IMR-90 (cell line): ENCODE measurements at regions not wholly inside any gene's neighbourhood (a gene's known extent, or its start where the extent isn't known, plus 50 kb on each side); places are given as distances from the start of the nearest gene placed in this dataset.

Source experiments
- ATAC-seq: fragments of 200-7000 bp; cut with Tn5 transposase; 2 replicates; pipeline ENCODE4 v1.9.1; 2020; ENCODE audit warnings: low read depth, mild to moderate bottlenecking, moderate library complexity
- BruUV-seq: library from RNA; stranded (reverse); fragments of 400-500 nt; replicated peaks from 2 replicates; lab custom pipeline; 2021; lab: Mats Ljungman, UMichigan
- CTCF ChIA-PET: fragments of 300-600 bp; formaldehyde crosslinking; extraction: SDS; loops from one replicate; lab custom pipeline; 2021; ENCODE audit warnings: antibody characterized with exemption; lab: Yijun Ruan, JAX
- POLR2A ChIA-PET: fragments of 300-600 bp; sonication (Branson Sonifier 250); formaldehyde crosslinking; loops from one replicate; lab custom pipeline; 2022; ENCODE audit warnings: antibody characterized with exemption; ENCODE audit not compliant: unreplicated experiment; lab: Charles Lee
- DNase-seq: peaks from one replicate; pipeline ENCODE4 v3.0.0; 2013
- H2AFZ ChIP-seq: replicated peaks from 2 replicates; pipeline ENCODE3; 2013; ENCODE audit warnings: low read length, mild to moderate bottlenecking; ENCODE audit not compliant: poor library complexity
- H2AK5ac ChIP-seq: 2 replicates; pipeline ENCODE4 v1.6.1; 2013; ENCODE audit warnings: low read depth, low read length, inconsistent platforms
- H2AK9ac ChIP-seq: replicated peaks from 2 replicates; pipeline ENCODE3; 2013; ENCODE audit warnings: mild to moderate bottlenecking, low read depth, low read length, moderate library complexity; ENCODE audit not compliant: poor library complexity
- H2BK120ac ChIP-seq: 2 replicates; pipeline ENCODE4 v1.6.1; 2013; ENCODE audit warnings: low read depth, low read length, inconsistent platforms
- H2BK15ac ChIP-seq: 3 replicates; pipeline ENCODE4 v1.6.1; 2013; ENCODE audit warnings: low read depth, low read length, inconsistent platforms
- H2BK20ac ChIP-seq: 2 replicates; pipeline ENCODE4 v1.6.1; 2013; ENCODE audit warnings: low read depth, mild to moderate bottlenecking, inconsistent platforms, low read length, moderate library complexity
- H2BK5ac ChIP-seq: 2 replicates; pipeline ENCODE4 v1.6.1; 2013; ENCODE audit warnings: mild to moderate bottlenecking, low read depth, low read length, inconsistent platforms; ENCODE audit not compliant: poor library complexity, severe bottlenecking
- H3K14ac ChIP-seq: replicated peaks from 2 replicates; pipeline ENCODE4 v1.6.1; 2013; ENCODE audit warnings: low read depth, low read length, inconsistent platforms
- H3K18ac ChIP-seq: 2 replicates; pipeline ENCODE4 v1.6.1; 2013; ENCODE audit warnings: low read depth, low read length, control low read depth
- H3K23ac ChIP-seq: 2 replicates; pipeline ENCODE4 v1.6.1; 2013; ENCODE audit warnings: low read depth, low read length, inconsistent platforms
- H3K27ac ChIP-seq: 2 replicates; pipeline ENCODE4 v1.5.1; 2013; ENCODE audit warnings: mild to moderate bottlenecking, control low read depth, low read length; ENCODE audit not compliant: insufficient read depth
- H3K27me3 ChIP-seq: 2 replicates; pipeline ENCODE4 v1.6.1; 2013; ENCODE audit warnings: low read length; ENCODE audit not compliant: control insufficient read depth, insufficient read depth
- H3K36me3 ChIP-seq: 2 replicates; pipeline ENCODE4 v1.6.1; 2013; ENCODE audit warnings: low read length, mixed read lengths; ENCODE audit not compliant: control insufficient read depth, insufficient read depth
- H3K4ac ChIP-seq: 2 replicates; pipeline ENCODE4 v1.6.1; 2013; ENCODE audit warnings: low read depth, low read length, inconsistent platforms
- H3K4me1 ChIP-seq: 2 replicates; pipeline ENCODE4 v1.6.1; 2013; ENCODE audit warnings: low read length, mixed read lengths; ENCODE audit not compliant: control insufficient read depth, insufficient read depth
- H3K4me2 ChIP-seq: 2 replicates; pipeline ENCODE4 v1.6.1; 2013; ENCODE audit warnings: low read depth, mild to moderate bottlenecking, control low read depth, low read length, moderate library complexity
- H3K4me3 ChIP-seq: 2 replicates; pipeline ENCODE4 v1.5.1; 2013; ENCODE audit warnings: low read depth, mild to moderate bottlenecking, control low read depth, low read length, moderate library complexity; ENCODE audit not compliant: insufficient read depth
- H3K56ac ChIP-seq: 2 replicates; pipeline ENCODE4 v1.6.1; 2013; ENCODE audit warnings: low read length, inconsistent platforms; ENCODE audit not compliant: insufficient read depth; ENCODE audit errors: extremely low read depth
- H3K79me1 ChIP-seq, 2 experiments: 2 replicates each; pipeline ENCODE4 v1.6.1; 2013; ENCODE audit warnings: low read length in 2 of 2, inconsistent platforms in 1 of 2, low read depth in 1 of 2
- H3K9ac ChIP-seq: 2 replicates; pipeline ENCODE4 v1.6.1; 2013; ENCODE audit warnings: low read depth, low read length, control low read depth
- H3K9me1 ChIP-seq: 2 replicates; pipeline ENCODE4 v1.6.1; 2013; ENCODE audit warnings: low read length, inconsistent platforms; ENCODE audit not compliant: insufficient read depth
- H3K9me3 ChIP-seq: 2 replicates; pipeline ENCODE4 v1.6.1; 2013; ENCODE audit warnings: low read length; ENCODE audit not compliant: control insufficient read depth, insufficient read depth
- H4K20me1 ChIP-seq: 2 replicates; pipeline ENCODE4 v1.6.1; 2013; ENCODE audit warnings: low read length, inconsistent platforms; ENCODE audit not compliant: insufficient read depth
- H4K5ac ChIP-seq: 2 replicates; pipeline ENCODE4 v1.6.1; 2013; ENCODE audit warnings: mild to moderate bottlenecking, low read depth, low read length, control low read depth
- H4K8ac ChIP-seq, 2 experiments: 2 replicates each; pipeline ENCODE4 v1.6.1; 2013; ENCODE audit warnings: low read depth in 2 of 2, low read length in 2 of 2, control low read depth in 1 of 2, inconsistent platforms in 1 of 2
- H4K91ac ChIP-seq: 2 replicates; pipeline ENCODE4 v1.6.1; 2013; ENCODE audit warnings: low read depth, low read length, inconsistent platforms; ENCODE audit not compliant: insufficient read depth
- CHD1 ChIP-seq: IDR thresholded peaks from 2 replicates; pipeline ENCODE4 v1.6.1; 2012; ENCODE audit warnings: low read depth, low read length, improper control_type of control experiment
- CTCF ChIP-seq: conservative IDR thresholded peaks from 2 replicates; pipeline ENCODE4 v1.5.1; 2012; ENCODE audit warnings: mild to moderate bottlenecking, low read depth, low read length, improper control_type of control experiment
- ELK1 ChIP-seq: fragments of 150-350 bp; IDR thresholded peaks from 2 replicates; pipeline ENCODE4 v1.6.1; 2016; ENCODE audit warnings: low read depth, mild to moderate bottlenecking, low read length, moderate library complexity, borderline replicate concordance
- FOS ChIP-seq: fragments of 150-350 bp; IDR thresholded peaks from 2 replicates; pipeline ENCODE4 v1.6.1; 2016; ENCODE audit warnings: low read depth, low read length
- MAZ ChIP-seq: IDR thresholded peaks from 2 replicates; pipeline ENCODE4 v1.6.1; 2012; ENCODE audit warnings: low read depth, mild to moderate bottlenecking, low read length, improper control_type of control experiment, moderate library complexity, borderline replicate concordance
- MXI1 ChIP-seq: IDR thresholded peaks from 2 replicates; pipeline ENCODE4 v1.6.1; 2012; ENCODE audit warnings: low read depth, mild to moderate bottlenecking, low read length, moderate library complexity, borderline replicate concordance
- NFE2L2 ChIP-seq: fragments of 150-350 bp; IDR thresholded peaks from 2 replicates; pipeline ENCODE4 v1.6.1; 2016; ENCODE audit warnings: low read depth, mild to moderate bottlenecking, low read length
- POLR2A ChIP-seq: IDR thresholded peaks from 2 replicates; pipeline ENCODE4 v1.6.1; 2012; ENCODE audit warnings: mild to moderate bottlenecking, low read depth, low read length
- RCOR1 ChIP-seq: IDR thresholded peaks from 2 replicates; pipeline ENCODE4 v1.6.1; 2012; ENCODE audit warnings: mild to moderate bottlenecking, low read length, improper control_type of control experiment; ENCODE audit not compliant: insufficient replicate concordance
- RFX5 ChIP-seq: IDR thresholded peaks from 2 replicates; pipeline ENCODE4 v1.8.0; 2012; ENCODE audit warnings: low read depth, mild to moderate bottlenecking, low read length, moderate library complexity
- SMC3 ChIP-seq: fragments of 150-350 bp; IDR thresholded peaks from 2 replicates; pipeline ENCODE4 v1.6.1; 2016; ENCODE audit warnings: low read depth, mild to moderate bottlenecking, antibody characterized with exemption, low read length, moderate library complexity
- USF2 ChIP-seq: fragments of 150-350 bp; IDR thresholded peaks from 2 replicates; pipeline ENCODE4 v1.6.1; 2017; ENCODE audit warnings: mild to moderate bottlenecking, antibody characterized with exemption, low read length, low read depth
- WGBS, 2 experiments: methylation state at CpG; one replicate each; pipeline versions ENCODE4 v1.1.5 to v1.1.7; 2013; ENCODE audit warnings: missing lambda C conversion rate in 2 of 2; ENCODE audit not compliant: insufficient read length in 1 of 2; ENCODE audit errors: extremely low coverage in 2 of 2; 5-methylcytosine and 5-hydroxymethylcytosine counted together
- dilution Hi-C: fragments of 300-500 bp; cut with HindIII; formaldehyde crosslinking; loops from one replicate; pipeline ENCODE4 v1.14.3; 2018; ENCODE audit warnings: low sequenced_read_pairs; ENCODE audit not compliant: unreplicated experiment
- in situ Hi-C: fragments of 300-500 bp; cut with MboI; formaldehyde crosslinking; loops from 3 replicates; pipeline ENCODE4 v1.14.3; 2019; ENCODE audit warnings: low sequenced_read_pairs, inconsistent platforms, mixed read lengths
- intact Hi-C: fragments of 100-400 bp; cut with micrococcal nuclease; formaldehyde crosslinking; loops from 2 replicates; pipeline ENCODE4 v1.10.0; 2022

GRCh38 chr3:73874606-73875369, 250.0 kb upstream of the PDZRN3 start:
- dilution Hi-C loops, result no loop called here
- no CpG with 5 or more reads among the region's 4 CpGs for WGBS, 2 experiments
- no peak overlapping the region for H2BK15ac ChIP-seq
- DNase-seq (no peak), ATAC-seq (no peak)
- no peak overlapping the region for H2BK20ac ChIP-seq
- H3K4me1 ChIP-seq, result no peaks in the 10 kb centered on the region
- H3K27ac ChIP-seq, result no peak overlapping the region
- in situ Hi-C loops, result loop anchor here (25.0 kb wide), 2 partner anchors 788 to 1288 kb away; no protein-coding TSS in a partner anchor
- no peaks in the 10 kb centered on the region for H3K36me3 ChIP-seq
- H4K5ac ChIP-seq, result no peak overlapping the region
- no peak overlapping the region for H4K91ac ChIP-seq
- no peak overlapping the region for H4K8ac ChIP-seq
- H3K18ac ChIP-seq, result no peak overlapping the region
- POLR2A ChIA-PET, result no interaction called here
- H2BK5ac ChIP-seq, result no peak overlapping the region
- no peak overlapping the region for H2AK9ac ChIP-seq
- no TSS peak for BruUV-seq
- H3K4me3 ChIP-seq, result no peak overlapping the region
- no peak overlapping the region for H3K9ac ChIP-seq
- H3K56ac ChIP-seq, result no peak overlapping the region
- no peak overlapping the region for H2AFZ ChIP-seq
- no peaks in the 10 kb centered on the region for H3K79me1 ChIP-seq
- H2AK5ac ChIP-seq, result no peak overlapping the region
- intact Hi-C loops, result loop anchor here (5.0 kb wide), 1 partner anchor 758 kb away; no protein-coding TSS in a partner anchor
- H3K4me2 ChIP-seq, result no peak overlapping the region
- CTCF ChIA-PET, result interaction anchor here (0.5 to 0.6 kb wide), 2 partner anchors 22 to 1284 kb away, joined by 3 read pairs; no protein-coding TSS in a partner anchor
- no peaks in the 10 kb centered on the region for H3K9me1 ChIP-seq
- H3K23ac ChIP-seq, result no peak overlapping the region
- H4K20me1 ChIP-seq, result no peaks in the 10 kb centered on the region
- TF ChIP-seq ELK1 (no peak), MAZ (no peak), CTCF (no peak), RFX5 (no peak), NFE2L2 (no peak), POLR2A (no peak), RCOR1 (no peak), CHD1 (no peak), MXI1 (no peak), USF2 (no peak), SMC3 (no peak), FOS (no peak)
- H3K9me3 ChIP-seq, result no peaks in the 10 kb centered on the region
- no peak overlapping the region for H2BK120ac ChIP-seq
- no peak overlapping the region for H3K4ac ChIP-seq
- no peak overlapping the region for H3K14ac ChIP-seq
- H3K27me3 ChIP-seq, result peaks cover 1% of the 10 kb centered on the region; the same call in 1 of the 2 replicates
